ENCODE measurements at regions not wholly inside any gene's neighbourhood (a gene's known extent, or its start where the extent isn't known, plus 50 kb on each side); places are given as distances from the start of the nearest gene placed in this dataset.

DNA sequence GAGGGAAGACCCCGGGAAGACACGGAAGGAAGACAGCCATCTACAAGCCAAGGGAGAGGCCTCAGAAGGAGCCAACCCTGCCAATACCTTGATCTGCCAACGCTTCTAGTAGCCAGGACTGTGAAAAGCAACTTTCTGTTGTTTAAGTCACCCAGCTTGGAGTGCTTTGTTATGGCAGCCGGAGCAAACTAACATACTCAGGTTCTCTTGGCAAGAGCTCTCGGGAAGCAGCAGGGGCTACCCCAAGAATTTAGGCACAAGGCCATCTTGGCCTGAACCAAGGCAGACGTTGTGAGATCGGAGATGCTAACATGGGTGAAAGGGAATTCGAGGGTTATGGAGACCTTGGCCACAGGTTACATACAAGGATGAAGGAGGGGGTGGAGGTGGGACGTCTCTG, 78.6 kb upstream of the KLHL29 start:
- TF ChIP-seq EP300 (IDR thresholded peaks at IDR 0.05) (no peak), POLR2AphosphoS5 (IDR thresholded peaks at IDR 0.05) (no peak), POLR2A (IDR thresholded peaks at IDR 0.05) (no peak)
- TF ChIP-seq, protein P1, sequence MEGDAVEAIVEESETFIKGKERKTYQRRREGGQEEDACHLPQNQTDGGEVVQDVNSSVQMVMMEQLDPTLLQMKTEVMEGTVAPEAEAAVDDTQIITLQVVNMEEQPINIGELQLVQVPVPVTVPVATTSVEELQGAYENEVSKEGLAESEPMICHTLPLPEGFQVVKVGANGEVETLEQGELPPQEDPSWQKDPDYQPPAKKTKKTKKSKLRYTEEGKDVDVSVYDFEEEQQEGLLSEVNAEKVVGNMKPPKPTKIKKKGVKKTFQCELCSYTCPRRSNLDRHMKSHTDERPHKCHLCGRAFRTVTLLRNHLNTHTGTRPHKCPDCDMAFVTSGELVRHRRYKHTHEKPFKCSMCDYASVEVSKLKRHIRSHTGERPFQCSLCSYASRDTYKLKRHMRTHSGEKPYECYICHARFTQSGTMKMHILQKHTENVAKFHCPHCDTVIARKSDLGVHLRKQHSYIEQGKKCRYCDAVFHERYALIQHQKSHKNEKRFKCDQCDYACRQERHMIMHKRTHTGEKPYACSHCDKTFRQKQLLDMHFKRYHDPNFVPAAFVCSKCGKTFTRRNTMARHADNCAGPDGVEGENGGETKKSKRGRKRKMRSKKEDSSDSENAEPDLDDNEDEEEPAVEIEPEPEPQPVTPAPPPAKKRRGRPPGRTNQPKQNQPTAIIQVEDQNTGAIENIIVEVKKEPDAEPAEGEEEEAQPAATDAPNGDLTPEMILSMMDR (IDR thresholded peaks at IDR 0.05): no peak
- 75 to 81% (median 79%) methylated on average over 9 of the region's 9 CpGs for WGBS, 5 donors
- intact Hi-C loops (cut with DNase I; ENCODE audit: low total_unique reads): no loop called here

DNA sequence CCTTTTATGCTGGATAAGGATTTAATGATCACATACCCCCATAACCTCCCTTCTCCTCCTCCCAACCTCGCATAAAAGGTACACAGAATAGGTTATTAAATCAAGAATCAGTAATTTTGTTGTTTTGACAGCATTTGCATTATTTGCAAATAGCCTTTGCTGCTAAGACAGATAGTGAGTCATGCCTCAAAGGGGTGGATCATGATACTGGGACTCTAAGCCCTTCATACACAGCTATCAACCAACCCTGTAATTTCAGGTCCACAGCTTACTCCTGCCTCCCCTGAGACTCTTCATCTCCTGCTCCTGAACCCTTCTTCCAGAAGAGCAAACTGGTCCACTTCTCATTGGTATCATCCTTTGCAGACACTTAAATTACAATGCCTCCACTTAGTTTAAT, 73.8 kb upstream of the KLHL29 start:
- Histone ChIP-seq H3K9me3 (no peaks in the 10 kb centered on the region), H3K4me1 (no peaks in the 10 kb centered on the region), H3K36me3 (no peaks in the 10 kb centered on the region), H3K4me3 (no peak overlapping the region), H3K27ac (no peak overlapping the region), H3K27me3 (no peaks in the 10 kb centered on the region)
- intact Hi-C loops (cut with DNase I; ENCODE audit: low total_unique reads): no loop called here
- WGBS, 5 donors: 47 to 76% (median 67%) methylated on average over 1 of the region's 1 CpG
- TF ChIP-seq EP300 (IDR thresholded peaks at IDR 0.05) (no peak), POLR2A (IDR thresholded peaks at IDR 0.05) (no peak), POLR2AphosphoS5 (IDR thresholded peaks at IDR 0.05) (no peak)
- TF ChIP-seq, protein P1 (IDR thresholded peaks at IDR 0.05): no peak
- DNase-seq: no peak

More for the DNA sequence above, 78.6 kb upstream of the KLHL29 start:
- no peaks in the 10 kb centered on the region for H3K36me3 ChIP-seq
- DNase-seq: no peak
- no peaks in the 10 kb centered on the region for H3K9me3 ChIP-seq
- H3K27ac ChIP-seq: no peak overlapping the region
- H3K4me3 ChIP-seq: no peak overlapping the region
- H3K4me1 ChIP-seq: no peaks in the 10 kb centered on the region
- H3K27me3 ChIP-seq: peaks cover 0 to 7% (median 0%) of the 10 kb centered on the region in 3 donors

DNA sequence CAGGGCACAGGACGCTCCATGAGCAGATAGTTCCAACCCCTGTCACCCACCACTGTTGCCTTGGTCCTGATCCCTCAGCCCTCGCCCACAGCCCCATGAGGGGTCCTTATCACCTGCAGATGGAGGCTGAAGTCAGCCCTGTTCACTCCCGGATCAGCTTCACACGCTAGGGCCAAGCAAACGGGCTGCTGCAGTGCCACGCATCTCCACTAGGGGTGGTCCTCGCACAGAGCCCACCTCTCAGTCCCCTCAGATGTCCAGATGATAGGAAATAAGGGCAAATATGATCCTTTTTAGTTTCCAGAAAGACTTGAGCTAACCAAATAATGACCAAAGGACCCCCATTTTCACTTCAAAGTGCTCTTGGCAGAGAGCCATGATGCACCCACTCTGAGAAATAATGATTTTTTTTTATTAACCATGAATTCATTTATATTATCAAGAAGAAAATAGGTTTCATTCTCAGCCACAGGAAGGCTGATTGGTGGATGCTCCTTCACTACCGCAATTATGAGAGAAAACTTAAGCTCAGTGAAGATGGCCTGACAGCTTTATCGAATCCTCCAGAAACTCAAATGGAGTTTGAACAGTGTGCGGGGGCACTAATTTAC, 71.9 kb upstream of the KLHL29 start:
- Histone ChIP-seq H3K27ac (no peak overlapping the region), H3K9me3 (no peaks in the 10 kb centered on the region), H3K27me3 (no peaks in the 10 kb centered on the region), H3K4me3 (no peak overlapping the region), H3K36me3 (no peaks in the 10 kb centered on the region), H3K4me1 (no peaks in the 10 kb centered on the region)
- DNase-seq: no peak
- intact Hi-C loops (cut with DNase I; ENCODE audit: low total_unique reads): no loop called here
- WGBS, 5 donors: 45 to 56% (median 50%) methylated on average over 8 to 10 of the region's 10 CpGs
- TF ChIP-seq, protein P1 (IDR thresholded peaks at IDR 0.05): peak in 1 of 7 experiments; percentile 9
- TF ChIP-seq POLR2AphosphoS5 (IDR thresholded peaks at IDR 0.05) (no peak), POLR2A (IDR thresholded peaks at IDR 0.05) (no peak), EP300 (IDR thresholded peaks at IDR 0.05) (no peak)

DNA sequence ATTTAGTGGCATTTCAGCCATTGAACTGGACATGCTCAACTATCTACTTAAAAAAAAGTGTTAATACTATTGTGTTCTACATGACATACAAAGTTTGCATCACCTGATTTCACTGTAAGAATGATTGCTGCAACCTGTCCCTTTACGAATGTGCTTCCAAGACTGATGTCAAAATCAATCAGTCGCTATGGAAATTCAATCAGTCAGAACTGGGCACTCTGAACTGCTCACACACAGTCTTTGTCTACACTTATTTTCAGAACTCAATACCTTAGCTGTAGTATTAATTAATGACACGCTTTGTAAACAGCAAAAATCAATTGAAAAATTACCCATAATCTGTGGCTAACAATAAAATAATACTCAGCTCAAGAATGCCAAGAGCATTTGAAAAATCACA, 70.3 kb upstream of the KLHL29 start:
- 80 to 93% (median 87%) methylated on average over 3 of the region's 3 CpGs for WGBS, 5 donors
- TF ChIP-seq POLR2A (IDR thresholded peaks at IDR 0.05): no peak
- no peak for TF ChIP-seq EP300 (IDR thresholded peaks at IDR 0.05)
- TF ChIP-seq, protein P1 (IDR thresholded peaks at IDR 0.05): no peak
- no peak for TF ChIP-seq POLR2AphosphoS5 (IDR thresholded peaks at IDR 0.05)
- H3K4me1 ChIP-seq: no peaks in the 10 kb centered on the region
- intact Hi-C loops (cut with DNase I; ENCODE audit: low total_unique reads): no loop called here
- no peak for DNase-seq
- no peak overlapping the region for H3K4me3 ChIP-seq
- no peaks in the 10 kb centered on the region for H3K27me3 ChIP-seq
- no peaks in the 10 kb centered on the region for H3K9me3 ChIP-seq
- no peaks in the 10 kb centered on the region for H3K36me3 ChIP-seq
- H3K27ac ChIP-seq: no peak overlapping the region
